ENCODE measurements at regions not wholly inside any gene's neighbourhood (a gene's known extent, or its start where the extent isn't known, plus 50 kb on each side); places are given as distances from the start of the nearest gene placed in this dataset.

DNA sequence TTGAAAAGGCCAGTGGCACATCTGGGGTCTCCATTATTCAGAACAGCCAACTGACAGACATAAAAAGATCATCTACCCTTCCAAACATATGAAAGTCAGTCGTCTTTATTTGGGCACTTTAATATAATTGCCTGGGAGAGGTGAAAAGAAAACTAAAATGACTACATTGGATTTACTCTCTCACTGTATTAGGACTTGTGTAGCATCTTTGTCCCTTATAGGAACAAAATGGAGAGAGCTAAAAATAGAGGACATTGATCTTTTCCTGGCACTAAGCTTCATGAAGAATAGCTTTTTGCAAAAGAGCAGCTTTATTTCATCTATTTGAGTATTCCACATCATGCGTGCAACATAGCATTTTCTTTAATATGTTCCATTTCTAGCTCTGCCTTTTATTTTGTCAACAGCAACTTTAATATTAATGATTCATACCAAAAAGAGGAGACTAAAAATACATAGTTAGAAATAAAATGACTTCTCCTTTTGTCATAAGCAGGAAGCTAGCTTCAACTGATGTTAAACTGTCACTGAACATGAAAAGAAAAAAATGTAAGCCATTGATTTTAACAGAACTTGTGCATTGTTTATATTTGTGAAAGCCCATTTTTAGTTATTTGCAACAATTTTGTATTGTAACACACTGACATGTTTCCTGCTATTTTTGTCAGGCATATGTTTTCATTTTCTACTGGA is 254.6 kb downstream of the SEC23A start:
- TF ChIP-seq, protein P1, sequence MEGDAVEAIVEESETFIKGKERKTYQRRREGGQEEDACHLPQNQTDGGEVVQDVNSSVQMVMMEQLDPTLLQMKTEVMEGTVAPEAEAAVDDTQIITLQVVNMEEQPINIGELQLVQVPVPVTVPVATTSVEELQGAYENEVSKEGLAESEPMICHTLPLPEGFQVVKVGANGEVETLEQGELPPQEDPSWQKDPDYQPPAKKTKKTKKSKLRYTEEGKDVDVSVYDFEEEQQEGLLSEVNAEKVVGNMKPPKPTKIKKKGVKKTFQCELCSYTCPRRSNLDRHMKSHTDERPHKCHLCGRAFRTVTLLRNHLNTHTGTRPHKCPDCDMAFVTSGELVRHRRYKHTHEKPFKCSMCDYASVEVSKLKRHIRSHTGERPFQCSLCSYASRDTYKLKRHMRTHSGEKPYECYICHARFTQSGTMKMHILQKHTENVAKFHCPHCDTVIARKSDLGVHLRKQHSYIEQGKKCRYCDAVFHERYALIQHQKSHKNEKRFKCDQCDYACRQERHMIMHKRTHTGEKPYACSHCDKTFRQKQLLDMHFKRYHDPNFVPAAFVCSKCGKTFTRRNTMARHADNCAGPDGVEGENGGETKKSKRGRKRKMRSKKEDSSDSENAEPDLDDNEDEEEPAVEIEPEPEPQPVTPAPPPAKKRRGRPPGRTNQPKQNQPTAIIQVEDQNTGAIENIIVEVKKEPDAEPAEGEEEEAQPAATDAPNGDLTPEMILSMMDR (conservative IDR thresholded peaks at IDR 0.05; ENCODE audit: low read length), result no peak
- no peak for TF ChIP-seq EZH2phosphoT487 (IDR thresholded peaks at IDR 0.05; ENCODE audit: borderline replicate concordance, low read depth, low read length)

Data from OCI-LY7 (cell line).